Spleen (tissue), 7 donors: ENCODE measurements at regions not wholly inside any gene's neighbourhood (a gene's known extent, or its start where the extent isn't known, plus 50 kb on each side); places are given as distances from the start of the nearest gene placed in this dataset.

Source experiments
- CTCF ChIP-seq, 11 experiments: fragments of 200-600 bp in 7 of 11; fragments of 450-650 bp in 4 of 11; sonication (generic) in 4 of 11; IDR thresholded peaks in 8 of 11; conservative IDR thresholded peaks in 3 of 11; 1 replicate in 7 of 11; 2 replicates in 4 of 11; pipeline versions ENCODE4 v1.4.0 to v1.8.0; 2016 to 2021; ENCODE audit warnings: antibody characterized with exemption in 11 of 11, inconsistent platforms in 4 of 11, mild to moderate bottlenecking in 1 of 11
- POLR2AphosphoS5 ChIP-seq, 3 donors: sonication (generic); formaldehyde crosslinking; IDR thresholded peaks; one replicate each; pipeline ENCODE4 v1.5.1; 2017; ENCODE audit warnings: antibody characterized with exemption in 3 of 3
- donor health status: DM: no; HTN: no; CAD: no; lungs with moderate emphysema.
- donor health status: DM: no; HTN: no; CAD: no.
- donor health status: DM: no; HTN: no; CAD: no.

GRCh38 chr5:152642880-152643279 lies 237.8 kb upstream of the NMUR2 start:
- no peak for TF ChIP-seq CTCF (IDR thresholded peaks at IDR 0.05 in 8 of 11, conservative IDR thresholded peaks at IDR 0.05 in 3 of 11)
- TF ChIP-seq POLR2AphosphoS5 (IDR thresholded peaks at IDR 0.05) = no peak
